ENCODE measurements at regions not wholly inside any gene's neighbourhood (a gene's known extent, or its start where the extent isn't known, plus 50 kb on each side); places are given as distances from the start of the nearest gene placed in this dataset.
A peak's percentile ranks its signal among the peaks of the same experiment; 100 is the strongest.

GRCh38 chr5:82925061-82925411, 152.2 kb downstream of the TMEM167A start:
- no peak for DNase-seq (ENCODE audit: low spot score)
- no peak for TF ChIP-seq CTCF (IDR thresholded peaks at IDR 0.05; ENCODE audit: borderline replicate concordance, control extremely low read depth, extremely low read depth, insufficient read depth, missing control alignments)
- in situ Hi-C loops (cut with MboI; ENCODE audit: low sequenced_read_pairs, unreplicated experiment), result no loop called here

- no peak for DNase-seq (ENCODE audit: low spot score)
- in situ Hi-C loops (cut with MboI; ENCODE audit: low sequenced_read_pairs, unreplicated experiment), result no loop called here
These were observed 152.8 kb downstream of the TMEM167A start for GRCh38 chr5:82924226-82925060.

GRCh38 chr5:82922086-82922734, 155.0 kb downstream of the TMEM167A start:
- no peak for TF ChIP-seq CTCF (IDR thresholded peaks at IDR 0.05; ENCODE audit: borderline replicate concordance, control extremely low read depth, extremely low read depth, insufficient read depth, missing control alignments)
- in situ Hi-C loops (cut with MboI; ENCODE audit: low sequenced_read_pairs, unreplicated experiment), result no loop called here
- no peak for DNase-seq (ENCODE audit: low spot score)

More at GRCh38 chr5:82924226-82925060, 152.8 kb downstream of the TMEM167A start:
- TF ChIP-seq CTCF (IDR thresholded peaks at IDR 0.05; ENCODE audit: borderline replicate concordance, control extremely low read depth, extremely low read depth, insufficient read depth, missing control alignments), result no peak

- no peak for DNase-seq (ENCODE audit: low spot score)
- in situ Hi-C loops (cut with MboI; ENCODE audit: low sequenced_read_pairs, unreplicated experiment), result no loop called here
- no peak for TF ChIP-seq CTCF (IDR thresholded peaks at IDR 0.05; ENCODE audit: borderline replicate concordance, control extremely low read depth, extremely low read depth, insufficient read depth, missing control alignments)
These were observed 158.7 kb downstream of the TMEM167A start for GRCh38 chr5:82918311-82919031.

GRCh38 chr5:82917584-82917983, 159.6 kb downstream of the TMEM167A start:
- TF ChIP-seq CTCF (IDR thresholded peaks at IDR 0.05; ENCODE audit: borderline replicate concordance, control extremely low read depth, extremely low read depth, insufficient read depth, missing control alignments), result no peak
- in situ Hi-C loops (cut with MboI; ENCODE audit: low sequenced_read_pairs, unreplicated experiment), result no loop called here
- peak; percentile 34 for DNase-seq (ENCODE audit: low spot score)

- no peak for DNase-seq (ENCODE audit: low spot score)
- in situ Hi-C loops (cut with MboI; ENCODE audit: low sequenced_read_pairs, unreplicated experiment), result no loop called here
- TF ChIP-seq CTCF (IDR thresholded peaks at IDR 0.05; ENCODE audit: borderline replicate concordance, control extremely low read depth, extremely low read depth, insufficient read depth, missing control alignments), result no peak
These were observed 163.2 kb downstream of the TMEM167A start for GRCh38 chr5:82913971-82914370.

Measured in GM13976 (cell line).